Ureter (tissue), 1 donor: ENCODE measurements at regions not wholly inside any gene's neighbourhood (a gene's known extent, or its start where the extent isn't known, plus 50 kb on each side); places are given as distances from the start of the nearest gene placed in this dataset.

Experiments used
- DNase-seq: peaks from one replicate; pipeline ENCODE4 v3.0.0-alpha.2; 2020; ENCODE audit warnings: low spot score
- donor health status: DM: yes; HTN: yes; CAD: no.

DNA sequence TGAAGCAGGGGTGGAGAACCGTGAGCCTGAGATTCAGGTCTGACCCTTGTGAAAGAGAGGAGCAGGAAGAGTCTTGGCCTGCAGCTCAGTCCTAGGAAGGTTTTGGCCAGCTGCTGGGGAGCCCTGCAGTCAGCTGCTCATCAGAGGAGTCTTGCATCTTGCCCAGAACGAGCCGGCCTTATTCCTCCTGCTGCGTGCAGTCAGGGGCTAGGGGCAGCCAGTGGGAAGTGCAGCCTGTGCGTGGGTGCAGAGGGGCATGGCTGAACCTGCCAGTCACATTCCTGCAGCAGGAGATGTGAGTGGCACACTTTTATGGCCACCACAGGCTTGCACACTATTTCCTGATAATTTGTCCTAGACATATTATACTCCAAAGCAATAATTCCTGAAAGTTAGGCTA lies 278.7 kb downstream of the NPR3 start:
- no peak for DNase-seq

DNA sequence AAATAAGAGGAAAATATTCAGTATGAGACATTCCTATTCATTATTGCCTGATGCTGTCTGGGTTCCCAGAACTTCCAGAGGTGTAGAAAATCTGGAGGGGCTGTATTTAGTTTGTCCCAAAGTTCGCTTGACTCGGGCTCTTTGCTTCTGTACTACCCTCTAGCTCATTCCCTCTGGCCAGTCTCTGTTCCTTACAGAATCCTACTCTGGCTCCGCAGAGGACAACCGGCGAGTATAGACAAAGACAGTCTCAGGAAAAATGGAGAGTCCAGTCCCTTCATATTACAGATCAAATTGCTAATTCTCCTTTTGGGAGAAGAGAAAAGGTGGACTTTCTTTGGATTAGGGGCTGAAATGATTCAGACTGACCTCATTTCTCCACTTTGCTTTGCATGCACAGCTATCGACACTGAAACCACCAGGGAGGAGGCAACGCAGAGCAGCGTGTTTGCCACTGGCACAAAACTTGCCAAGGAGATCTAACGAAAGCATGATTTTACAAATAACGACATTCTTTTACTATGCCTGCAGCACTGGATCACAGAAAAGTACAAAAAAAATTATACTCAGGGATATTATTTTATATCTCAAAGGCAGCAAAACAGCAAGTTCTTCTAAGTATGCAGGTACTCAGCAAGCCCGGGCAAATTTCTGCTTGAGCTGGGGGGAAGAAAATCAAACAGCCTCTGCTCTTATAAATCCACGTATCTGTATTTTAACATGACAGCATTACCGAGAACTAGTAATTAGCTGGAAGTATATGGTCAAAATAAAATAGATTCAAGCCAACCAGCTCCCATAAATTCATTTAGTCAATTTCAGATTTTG lies 279.7 kb downstream of the NPR3 start:
- no peak for DNase-seq

DNA sequence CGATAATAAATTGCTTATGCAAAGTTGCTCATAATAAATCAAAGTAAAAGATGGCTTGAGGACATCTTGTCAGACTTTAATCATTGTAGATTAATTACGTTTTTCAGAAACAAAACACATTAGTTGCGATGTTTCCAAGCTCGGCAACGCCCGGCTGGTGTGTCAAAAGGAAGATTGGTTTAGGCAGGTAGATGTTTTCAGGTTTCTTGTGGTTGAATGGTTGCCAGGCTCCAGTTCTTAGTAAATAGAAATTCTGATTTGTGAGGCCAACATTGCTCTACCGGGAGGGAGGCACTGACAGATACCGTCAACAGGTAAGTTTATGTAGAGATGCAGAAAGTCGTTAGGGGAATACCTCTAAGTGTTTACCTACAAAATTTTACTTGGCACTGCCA lies 280.3 kb downstream of the NPR3 start:
- no peak for DNase-seq

DNA sequence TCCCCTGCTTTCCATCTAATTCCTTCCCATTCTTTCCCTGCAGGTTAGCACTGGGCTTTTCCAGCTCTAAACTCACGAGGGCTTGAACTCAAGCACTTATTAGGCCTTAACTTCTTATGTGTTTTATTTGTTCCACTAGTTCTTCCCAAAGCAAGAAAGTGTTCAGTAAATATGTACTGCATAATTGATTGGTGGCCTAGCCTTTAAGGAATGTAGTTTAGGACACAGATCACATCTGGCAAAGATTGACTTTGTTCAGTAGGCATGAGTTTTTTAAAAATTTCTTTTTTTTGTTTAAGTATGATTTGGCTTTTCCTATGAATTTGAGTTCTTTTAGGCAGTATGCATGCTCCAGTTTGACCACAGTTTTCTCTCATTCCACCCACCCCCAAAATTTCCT lies 285.2 kb downstream of the NPR3 start:
- DNase-seq: no peak

DNA sequence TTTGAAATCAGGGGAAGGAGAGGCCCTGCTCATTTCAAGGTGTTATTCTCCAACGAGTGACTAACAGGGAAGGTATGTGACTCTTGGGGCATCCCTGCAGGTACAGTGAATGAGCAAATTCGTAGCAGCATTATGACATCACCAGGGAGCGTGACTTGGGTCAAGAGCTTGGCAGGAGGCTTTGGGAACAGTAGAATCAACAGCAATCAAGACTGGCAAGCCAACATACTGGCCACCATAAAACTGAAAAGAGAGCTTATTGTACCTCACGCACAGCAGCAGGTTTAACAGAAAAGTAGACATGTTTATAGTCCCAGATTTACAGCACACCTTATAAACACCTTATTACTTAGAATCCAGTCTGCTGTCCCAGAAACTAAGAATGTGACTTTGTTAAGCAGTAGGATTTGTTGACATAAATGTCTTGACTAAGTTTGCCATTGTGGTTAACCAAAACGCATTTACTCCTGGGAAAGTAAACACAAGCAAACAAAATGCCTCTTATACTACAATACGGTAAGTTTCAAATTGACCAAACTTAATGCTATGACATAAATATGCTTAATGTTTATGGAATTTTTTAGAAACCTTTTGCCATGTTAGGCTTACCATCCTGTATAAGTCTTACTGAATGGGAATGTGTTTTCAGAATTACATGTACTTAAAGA lies 297.8 kb downstream of the NPR3 start:
- DNase-seq: no peak

DNA sequence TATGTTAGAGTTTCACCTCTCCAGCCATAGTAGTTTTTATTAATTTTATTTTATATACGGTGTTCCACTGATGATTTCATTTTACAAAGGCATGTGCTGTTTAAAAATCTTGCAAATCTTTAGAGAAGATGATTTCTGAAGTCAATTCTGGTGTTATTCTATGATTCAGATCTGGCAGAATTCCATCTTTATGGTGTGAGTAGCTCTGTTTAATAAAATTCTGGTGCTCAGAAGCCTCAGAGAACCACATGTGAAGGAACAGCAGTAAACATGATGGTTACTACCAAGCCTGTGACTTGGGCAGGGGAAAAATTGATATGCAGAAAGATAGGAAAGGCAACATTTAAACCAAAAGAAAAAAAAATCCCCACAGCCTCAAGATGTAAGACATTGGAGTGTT lies 299.7 kb downstream of the NPR3 start:
- no peak for DNase-seq

DNA sequence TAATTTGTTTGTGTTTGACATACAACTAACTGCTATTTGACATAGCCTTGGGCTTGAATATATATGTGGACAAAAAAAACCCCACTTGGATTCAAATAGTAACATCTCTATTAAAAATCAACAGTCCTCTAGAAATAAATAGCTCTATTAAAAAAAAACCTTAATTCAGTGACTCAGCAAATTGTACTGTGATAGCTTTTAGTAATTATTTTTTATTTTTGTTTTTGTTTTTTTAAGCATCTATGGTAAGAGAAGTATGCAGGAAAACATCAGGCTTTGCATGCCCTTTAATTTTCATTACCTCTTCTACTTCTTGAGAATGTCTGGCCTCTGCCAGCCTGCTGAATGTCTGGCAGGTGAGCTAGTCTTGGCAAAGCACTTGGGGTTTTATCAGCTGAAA lies 300.7 kb downstream of the NPR3 start:
- DNase-seq: no peak

DNA sequence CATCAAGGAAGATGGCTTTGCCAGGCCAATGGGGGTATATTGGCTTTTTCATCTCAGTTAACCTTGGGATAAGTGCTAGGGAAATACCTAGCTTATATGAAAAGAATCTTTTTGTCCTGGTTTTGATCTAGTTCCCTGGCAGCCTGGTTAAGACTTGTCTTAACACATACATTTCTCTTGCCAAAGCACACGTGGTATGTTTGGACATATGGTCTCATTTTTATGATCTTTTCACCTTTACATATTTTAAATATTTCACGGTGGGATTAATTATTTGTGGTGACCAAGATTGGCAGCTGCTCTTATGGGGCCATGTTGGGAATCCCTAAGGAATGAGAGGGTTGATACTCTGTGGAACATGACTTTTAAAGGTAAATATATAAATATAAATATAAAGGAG lies 312.5 kb downstream of the NPR3 start:
- DNase-seq: no peak

DNA sequence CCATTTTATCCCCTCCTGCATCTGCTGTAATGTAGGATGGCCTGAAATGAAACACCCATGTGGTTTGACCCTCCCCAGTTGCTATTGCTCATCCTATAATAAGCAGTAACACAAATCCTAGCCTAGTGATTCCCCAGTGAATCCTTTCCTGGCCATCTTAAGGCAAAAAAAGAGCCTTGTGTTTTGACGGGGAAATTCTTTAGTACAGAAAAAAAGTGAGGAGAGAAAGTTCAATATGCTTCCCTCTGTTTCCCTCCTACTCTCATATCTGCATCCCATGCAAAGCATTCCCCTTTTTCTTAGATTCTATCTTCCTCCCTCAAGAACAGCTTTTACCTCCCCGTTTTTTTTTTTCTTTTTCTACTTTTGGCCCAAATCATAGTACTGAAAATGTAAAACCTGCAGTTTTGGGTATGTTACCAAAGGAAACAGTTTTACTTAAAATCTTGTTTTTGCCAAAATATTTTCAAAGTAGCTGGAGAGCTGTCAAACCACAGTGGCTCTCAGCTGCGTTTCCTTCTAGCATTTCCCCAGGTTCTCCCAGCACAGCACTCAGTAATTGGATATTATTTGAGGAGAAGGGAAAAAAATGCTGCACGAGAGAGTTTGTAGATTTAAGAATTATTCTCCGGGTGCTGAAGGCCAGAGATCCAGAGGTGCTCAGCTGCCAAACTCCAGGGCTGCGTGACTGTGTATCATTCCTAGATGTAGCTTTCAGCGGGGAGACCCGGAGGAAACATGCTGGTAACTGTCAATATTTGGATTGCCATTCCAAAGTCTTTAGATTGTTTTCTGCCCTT lies 321.4 kb downstream of the NPR3 start:
- no peak for DNase-seq

DNA sequence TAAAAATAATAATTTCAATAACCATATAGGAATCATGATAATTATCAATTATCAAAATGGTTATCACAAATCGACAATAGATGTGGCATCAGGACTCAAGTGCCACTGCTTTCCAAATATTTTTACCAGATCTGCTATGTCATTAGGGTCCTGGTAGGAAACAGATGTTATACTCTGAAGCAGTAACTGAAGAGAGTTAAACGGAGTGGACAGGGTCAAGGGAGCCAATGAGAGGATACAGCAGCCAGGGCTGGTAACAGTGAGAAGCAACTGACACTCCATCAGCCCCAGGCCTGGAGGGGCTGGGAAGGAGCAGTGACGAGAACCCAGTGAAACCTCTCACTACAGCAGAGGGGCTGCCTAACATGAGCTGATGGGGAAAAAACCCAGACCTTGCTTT lies 322.4 kb downstream of the NPR3 start:
- DNase-seq: no peak

DNA sequence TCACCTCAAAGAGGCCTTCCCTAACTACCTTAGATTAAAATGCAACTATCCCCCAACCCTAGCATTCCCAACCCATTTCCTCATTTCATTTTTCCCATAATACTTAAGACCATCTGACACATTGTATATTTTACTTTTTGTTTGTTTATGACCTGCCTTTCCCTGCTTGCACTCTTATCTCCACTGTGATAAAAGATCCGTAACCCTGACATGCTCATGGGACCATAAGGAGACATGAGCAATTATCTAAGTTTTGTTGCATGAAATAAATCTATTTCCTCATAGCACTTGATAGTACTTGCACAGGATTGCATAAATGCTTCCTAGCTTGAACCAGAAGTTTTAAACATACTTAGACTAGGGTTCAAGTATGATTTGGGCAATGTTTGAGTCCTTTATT lies 323.7 kb downstream of the NPR3 start:
- no peak for DNase-seq

DNA sequence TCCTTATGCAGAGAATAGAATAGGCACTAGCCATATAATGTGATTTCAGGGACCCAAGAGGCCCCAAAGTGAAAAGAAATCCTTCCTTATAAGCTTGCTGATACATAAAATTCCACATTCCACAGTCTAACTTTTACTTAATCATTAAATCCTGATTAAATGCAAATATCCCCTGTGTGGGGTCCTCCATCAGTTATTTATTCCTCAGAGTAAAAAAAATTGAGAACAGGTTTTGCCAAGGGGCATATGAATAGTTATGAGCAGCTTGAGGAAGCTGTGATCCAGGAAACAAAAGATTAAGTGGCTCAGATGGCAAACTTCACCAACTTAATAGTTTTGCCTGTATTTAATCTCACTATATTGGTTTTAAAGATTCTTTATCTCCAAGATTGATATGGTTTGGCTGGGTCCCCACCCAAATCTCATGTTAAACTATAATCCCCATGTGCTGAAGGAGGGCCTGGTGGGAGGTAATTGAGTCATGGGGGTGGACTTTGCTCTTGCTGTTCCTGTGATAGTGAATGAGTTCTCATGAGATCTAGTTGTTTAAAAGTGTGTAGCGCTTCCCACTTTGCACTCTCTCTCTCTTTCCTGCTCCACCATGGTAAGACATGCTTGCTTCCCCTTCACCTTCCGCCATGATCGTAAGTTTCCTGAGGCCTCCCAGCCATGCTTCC lies 324.9 kb downstream of the NPR3 start:
- no peak for DNase-seq

DNA sequence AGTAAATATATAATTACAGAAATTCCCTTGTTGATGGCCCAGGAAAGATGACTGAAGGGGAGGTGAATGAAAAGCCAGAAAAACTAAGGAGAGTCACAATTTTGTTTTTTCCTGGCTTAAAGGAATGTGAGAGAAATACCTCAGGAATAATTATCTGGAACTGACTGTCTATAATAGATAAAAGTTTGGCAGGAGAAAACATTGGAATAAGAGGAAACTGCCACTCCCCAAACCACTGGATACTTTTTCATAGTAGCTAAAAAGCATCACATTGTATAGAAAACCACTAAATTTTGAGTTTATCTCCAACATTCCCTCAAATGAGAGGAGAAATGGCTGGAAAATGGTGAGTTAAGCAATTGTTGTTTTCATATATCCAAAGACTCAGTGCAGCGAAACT lies 326.0 kb downstream of the NPR3 start:
- DNase-seq: no peak

DNA sequence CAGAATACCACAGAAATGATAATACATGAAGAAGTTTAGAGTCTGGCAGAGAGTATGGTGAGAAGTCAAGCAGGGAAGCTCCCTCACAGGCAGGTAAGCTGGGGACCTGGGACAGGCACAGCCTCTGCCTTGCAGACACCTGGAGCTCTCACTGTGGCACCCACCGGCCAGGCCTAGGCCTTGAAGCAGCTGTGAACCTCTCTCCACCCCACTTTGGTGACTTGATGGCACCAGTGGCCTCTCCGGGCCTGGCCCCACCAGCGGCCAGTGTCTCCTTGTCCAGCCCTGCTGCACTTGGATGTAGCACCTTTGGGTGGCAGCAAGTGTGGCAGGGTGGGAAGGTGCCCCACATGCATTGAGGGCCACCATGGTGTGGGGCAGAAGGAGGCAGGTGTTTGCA lies 330.5 kb downstream of the NPR3 start:
- DNase-seq: no peak

DNA sequence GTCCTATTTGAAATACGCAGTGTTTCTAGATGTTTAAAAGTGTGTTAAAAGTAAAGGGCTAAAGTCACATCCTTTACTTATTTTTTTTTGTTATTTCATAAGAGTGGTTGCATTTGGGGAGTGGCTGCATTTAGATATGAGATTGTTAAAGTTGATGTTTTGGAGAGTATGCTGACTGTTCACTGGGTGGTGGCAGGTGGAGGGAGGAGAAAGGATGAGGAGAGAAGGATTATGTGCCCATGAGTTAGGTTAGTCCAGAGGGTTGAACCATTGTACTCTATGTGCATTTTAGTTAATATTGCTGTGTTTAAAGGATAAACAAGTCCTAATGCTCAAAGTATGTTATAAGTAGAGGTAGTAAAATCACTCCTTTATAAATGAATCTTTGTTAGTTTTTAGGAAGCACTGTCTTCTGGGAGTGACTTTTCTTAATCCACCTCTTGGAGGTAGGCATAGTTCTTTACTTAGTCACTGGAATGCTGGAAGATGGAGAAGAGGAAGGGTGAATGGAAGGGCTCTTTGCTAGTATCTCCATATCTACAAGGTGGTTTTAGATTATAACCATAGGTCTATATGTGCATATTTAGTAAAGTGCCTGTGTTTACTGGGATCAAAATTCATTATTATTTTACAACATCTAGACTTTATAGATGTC lies 332.3 kb downstream of the NPR3 start:
- DNase-seq: no peak

DNA sequence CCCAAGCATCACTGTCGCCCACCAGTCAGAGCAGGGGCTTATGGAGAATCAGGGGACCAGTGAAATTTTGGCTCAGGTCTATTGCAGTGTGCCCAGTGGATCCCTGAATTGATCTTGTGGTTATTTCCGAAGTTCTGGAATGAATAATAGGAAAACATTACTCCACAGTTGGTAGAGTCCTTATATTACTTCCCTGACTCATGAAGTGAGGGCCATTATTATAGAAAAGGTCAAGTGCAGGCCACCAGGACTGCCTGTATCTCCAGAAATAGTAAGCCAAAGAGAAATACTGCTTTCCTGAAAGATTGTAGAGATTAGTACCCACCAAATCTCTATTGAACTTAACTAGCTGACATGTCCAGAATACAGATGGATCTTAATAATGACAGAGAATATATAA lies 335.0 kb downstream of the NPR3 start:
- no peak for DNase-seq

DNA sequence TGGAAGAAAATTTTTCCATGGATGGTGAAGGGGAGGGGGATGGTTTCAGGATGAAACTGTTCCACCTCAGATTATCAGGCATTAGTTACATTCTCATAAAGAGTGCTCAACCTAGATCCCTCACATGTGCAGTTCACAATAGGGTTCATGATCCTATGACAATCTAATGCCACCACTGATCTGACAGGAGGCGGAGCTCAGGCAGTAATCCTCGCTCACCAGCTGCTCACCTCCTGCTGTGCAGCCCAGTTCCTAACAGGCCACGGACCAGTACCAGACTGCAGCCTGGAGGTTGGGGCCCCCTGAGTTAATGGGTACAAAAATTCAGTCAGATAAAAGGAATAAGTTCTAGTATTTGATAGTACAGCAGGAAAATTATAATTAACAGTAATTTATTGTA lies 337.2 kb downstream of the NPR3 start:
- no peak for DNase-seq

DNA sequence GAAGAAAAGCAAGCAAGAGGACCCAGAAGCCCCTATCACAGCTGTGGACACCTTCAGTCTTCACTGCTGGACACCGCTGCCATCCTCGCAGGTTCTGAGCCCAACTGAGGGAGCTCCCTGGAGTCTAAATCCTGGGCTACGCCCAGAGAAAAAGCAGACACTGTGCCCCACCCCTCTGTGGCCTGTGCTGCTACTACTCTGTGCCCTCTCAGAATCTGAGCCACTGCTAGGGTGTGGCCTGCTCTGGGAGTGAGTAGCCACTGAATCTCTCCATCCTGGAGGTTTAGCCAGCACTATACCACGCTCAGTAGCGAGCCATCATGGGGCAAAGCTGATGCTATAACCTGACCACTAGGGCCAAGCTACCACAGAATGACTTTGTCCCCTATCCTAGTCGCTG lies 338.2 kb downstream of the NPR3 start:
- no peak for DNase-seq

DNA sequence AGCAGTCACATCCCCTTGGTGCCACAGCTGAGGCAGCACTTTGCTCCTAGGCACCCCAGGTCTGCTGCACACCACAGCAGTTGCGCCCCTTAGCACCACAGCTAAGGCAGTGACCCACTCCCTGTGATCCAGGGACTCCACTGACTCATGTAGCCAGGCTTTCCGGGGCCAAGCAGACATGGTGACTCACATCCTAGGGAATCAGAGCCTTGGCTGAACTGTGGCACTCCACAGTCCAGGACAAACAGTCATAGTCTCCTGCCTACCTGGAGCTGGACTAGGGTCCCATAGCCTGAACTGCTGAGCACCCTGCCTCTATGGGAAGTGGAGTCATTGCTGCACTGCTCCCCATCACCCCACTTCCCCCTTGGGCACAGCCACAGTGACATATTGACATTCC lies 338.7 kb downstream of the NPR3 start:
- DNase-seq: no peak

DNA sequence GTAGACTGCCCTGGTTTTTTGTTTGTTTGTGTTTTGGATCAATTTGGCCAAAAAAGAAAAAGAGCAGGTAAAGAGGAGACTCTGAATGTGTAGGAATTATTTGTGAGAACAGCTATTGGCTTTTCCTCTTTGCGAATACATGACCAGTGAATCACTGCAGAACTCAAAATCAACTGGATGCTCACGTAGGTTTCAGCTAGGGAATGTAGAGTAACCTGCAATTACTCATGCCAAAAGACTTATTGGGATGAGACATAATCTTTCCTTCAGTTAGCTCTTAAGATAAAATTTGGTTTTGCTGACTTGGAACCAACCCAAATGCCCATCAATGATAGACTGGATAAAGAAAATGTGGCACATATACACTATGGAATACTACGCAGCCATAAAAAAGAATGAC lies 348.0 kb downstream of the NPR3 start:
- no peak for DNase-seq

DNA sequence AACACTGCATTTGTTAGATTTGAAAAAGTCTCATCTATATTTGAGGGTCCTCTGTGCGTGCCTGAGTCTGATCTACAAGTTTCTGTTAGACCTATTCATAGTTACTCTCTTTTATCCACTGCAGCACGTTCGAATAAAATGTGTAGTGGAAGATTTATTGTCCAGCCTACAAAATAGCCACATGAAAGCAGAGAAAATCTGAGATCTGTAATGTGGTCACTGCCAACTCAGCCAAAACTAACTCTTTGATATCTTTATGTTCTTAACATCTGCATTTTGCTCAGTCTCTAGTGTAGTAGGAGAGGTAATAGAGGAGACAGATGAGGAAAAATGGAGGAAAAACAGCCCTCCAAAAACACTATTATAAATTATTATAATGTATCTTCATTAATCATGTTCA lies 354.0 kb downstream of the NPR3 start:
- no peak for DNase-seq

DNA sequence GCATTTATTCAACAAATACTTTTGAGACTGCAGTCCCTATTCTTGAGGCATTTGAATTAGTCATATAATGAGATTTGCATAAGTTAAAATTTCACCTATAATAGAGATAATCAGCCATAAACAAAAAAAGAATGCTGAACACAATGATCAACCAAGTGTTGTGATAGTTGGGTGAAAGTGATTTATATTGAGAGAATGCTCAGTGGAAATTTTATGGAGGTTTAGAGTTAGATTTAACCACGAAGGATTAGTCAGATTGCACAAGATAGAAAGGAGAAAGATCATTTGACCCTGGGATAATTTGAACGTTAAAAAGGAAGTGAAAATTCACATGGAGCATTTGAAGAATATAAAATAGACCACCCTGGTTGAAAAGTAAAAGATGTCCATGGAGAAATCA lies 356.2 kb downstream of the NPR3 start:
- no peak for DNase-seq
